Left lung (tissue), 4 donors: ENCODE measurements at regions not wholly inside any gene's neighbourhood (a gene's known extent, or its start where the extent isn't known, plus 50 kb on each side); places are given as distances from the start of the nearest gene placed in this dataset.

Experiments used
- ATAC-seq: fragments of 200-7000 bp; cut with Tn5 transposase; one replicate; pipeline ENCODE4 v1.9.1; 2020; ENCODE audit warnings: moderate library complexity
- DNase-seq, 4 donors: peaks; one replicate each; pipeline ENCODE4 v3.0.0-alpha.2; 2013 to 2020
- H3K27ac ChIP-seq, 2 donors: fragments of 200-600 bp; sonication (generic) in 1 of 2; one replicate each; pipeline versions ENCODE4 v1.5.0 to v1.8.0; 2020 to 2021
- H3K27me3 ChIP-seq, 2 donors: fragments of 200-600 bp; sonication (generic) in 1 of 2; one replicate each; pipeline versions ENCODE4 v1.5.0 to v1.8.0; 2020 to 2021
- H3K36me3 ChIP-seq, 2 donors: fragments of 200-600 bp; sonication (generic) in 1 of 2; one replicate each; pipeline versions ENCODE4 v1.5.0 to v1.8.0; 2020 to 2021
- H3K4me1 ChIP-seq, 2 donors: fragments of 200-600 bp; one replicate each; pipeline ENCODE4 v1.8.0; 2021
- H3K4me3 ChIP-seq, 2 donors: fragments of 200-600 bp; sonication (generic) in 1 of 2; one replicate each; pipeline versions ENCODE4 v1.5.0 to v1.8.0; 2020 to 2021; ENCODE audit warnings: mild to moderate bottlenecking in 1 of 2
- H3K9me3 ChIP-seq, 2 donors: fragments of 200-600 bp; sonication (generic) in 1 of 2; one replicate each; pipeline versions ENCODE4 v1.5.0 to v1.8.0; 2020 to 2021
- intact Hi-C, 2 donors: fragments of 100-400 bp; cut with DNase I; formaldehyde crosslinking; loops; one replicate each; pipeline versions ENCODE4 v1.11.2 to v1.14.2; 2022
- TF ChIP-seq, protein P1 (sequence below), 2 donors: fragments of 200-600 bp; sonication (generic) in 1 of 2; IDR thresholded peaks; one replicate each; pipeline versions ENCODE4 v1.5.0 to v1.8.0; 2021; ENCODE audit warnings: antibody characterized with exemption in 2 of 2
- donor health status: DM: no; HTN: yes; CAD: no.
- donor health status: DM: no; HTN: no; CAD: no.

DNA sequence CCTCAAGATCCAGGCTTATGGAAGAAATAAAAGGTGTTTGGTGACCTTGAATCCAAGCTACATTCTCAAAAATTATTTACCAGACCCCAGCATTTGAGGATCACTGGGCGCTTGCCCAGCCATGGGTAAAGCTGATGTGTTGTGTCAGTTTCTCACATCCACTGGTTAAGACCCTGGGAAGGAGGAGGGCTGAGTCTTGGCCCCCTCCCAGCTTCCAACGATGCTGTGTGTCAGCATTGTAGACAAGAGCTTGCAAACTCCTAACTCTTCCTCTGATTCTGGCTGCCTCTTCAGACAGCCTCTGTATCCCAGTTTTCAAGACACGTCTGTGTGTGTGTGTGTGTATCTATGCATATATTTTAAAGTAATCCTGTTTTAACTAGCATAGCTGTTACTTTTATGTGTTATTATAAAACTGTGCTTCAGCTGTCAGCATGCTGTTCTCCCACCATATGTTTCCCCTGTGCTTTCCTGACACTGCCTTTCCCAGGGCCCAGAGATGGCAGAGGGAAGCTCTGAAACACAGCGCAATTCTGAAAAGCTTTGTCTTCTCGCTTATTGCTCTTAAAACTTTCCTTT is 157.3 kb upstream of the LRRN1 start:
- no peaks in the 10 kb centered on the region for H3K36me3 ChIP-seq
- ATAC-seq (no peak), DNase-seq (no peak)
- H3K27ac ChIP-seq = no peak overlapping the region
- TF ChIP-seq, protein P1, sequence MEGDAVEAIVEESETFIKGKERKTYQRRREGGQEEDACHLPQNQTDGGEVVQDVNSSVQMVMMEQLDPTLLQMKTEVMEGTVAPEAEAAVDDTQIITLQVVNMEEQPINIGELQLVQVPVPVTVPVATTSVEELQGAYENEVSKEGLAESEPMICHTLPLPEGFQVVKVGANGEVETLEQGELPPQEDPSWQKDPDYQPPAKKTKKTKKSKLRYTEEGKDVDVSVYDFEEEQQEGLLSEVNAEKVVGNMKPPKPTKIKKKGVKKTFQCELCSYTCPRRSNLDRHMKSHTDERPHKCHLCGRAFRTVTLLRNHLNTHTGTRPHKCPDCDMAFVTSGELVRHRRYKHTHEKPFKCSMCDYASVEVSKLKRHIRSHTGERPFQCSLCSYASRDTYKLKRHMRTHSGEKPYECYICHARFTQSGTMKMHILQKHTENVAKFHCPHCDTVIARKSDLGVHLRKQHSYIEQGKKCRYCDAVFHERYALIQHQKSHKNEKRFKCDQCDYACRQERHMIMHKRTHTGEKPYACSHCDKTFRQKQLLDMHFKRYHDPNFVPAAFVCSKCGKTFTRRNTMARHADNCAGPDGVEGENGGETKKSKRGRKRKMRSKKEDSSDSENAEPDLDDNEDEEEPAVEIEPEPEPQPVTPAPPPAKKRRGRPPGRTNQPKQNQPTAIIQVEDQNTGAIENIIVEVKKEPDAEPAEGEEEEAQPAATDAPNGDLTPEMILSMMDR (IDR thresholded peaks at IDR 0.05) = no peak
- H3K27me3 ChIP-seq = no peaks in the 10 kb centered on the region
- H3K4me1 ChIP-seq = no peaks in the 10 kb centered on the region
- no peak overlapping the region for H3K4me3 ChIP-seq
- intact Hi-C loops = no loop called here
- H3K9me3 ChIP-seq = no peaks in the 10 kb centered on the region

DNA sequence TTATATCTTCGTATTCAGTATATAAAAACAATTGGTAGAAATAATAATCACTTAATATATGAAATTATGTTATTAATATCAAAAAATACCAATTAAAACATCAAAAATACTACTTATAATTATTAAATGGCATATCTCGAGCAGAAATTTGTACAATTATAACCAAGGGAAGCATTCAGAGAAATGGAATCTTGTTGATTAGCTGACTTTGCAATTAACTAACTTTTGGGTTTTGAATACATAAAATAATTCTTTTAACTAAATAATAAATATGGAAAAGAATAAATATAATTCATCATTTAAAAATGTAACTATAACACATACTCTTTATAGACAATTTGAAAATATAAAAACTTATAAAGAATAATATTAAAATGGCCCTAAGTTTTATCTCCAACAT is 160.2 kb upstream of the LRRN1 start:
- TF ChIP-seq, protein P1 (IDR thresholded peaks at IDR 0.05) = no peak
- no peak overlapping the region for H3K27ac ChIP-seq
- ATAC-seq (no peak), DNase-seq (no peak)
- H3K27me3 ChIP-seq = no peaks in the 10 kb centered on the region
- H3K9me3 ChIP-seq = no peaks in the 10 kb centered on the region
- no peaks in the 10 kb centered on the region for H3K36me3 ChIP-seq
- no peaks in the 10 kb centered on the region for H3K4me1 ChIP-seq
- H3K4me3 ChIP-seq = no peak overlapping the region
- intact Hi-C loops = no loop called here

DNA sequence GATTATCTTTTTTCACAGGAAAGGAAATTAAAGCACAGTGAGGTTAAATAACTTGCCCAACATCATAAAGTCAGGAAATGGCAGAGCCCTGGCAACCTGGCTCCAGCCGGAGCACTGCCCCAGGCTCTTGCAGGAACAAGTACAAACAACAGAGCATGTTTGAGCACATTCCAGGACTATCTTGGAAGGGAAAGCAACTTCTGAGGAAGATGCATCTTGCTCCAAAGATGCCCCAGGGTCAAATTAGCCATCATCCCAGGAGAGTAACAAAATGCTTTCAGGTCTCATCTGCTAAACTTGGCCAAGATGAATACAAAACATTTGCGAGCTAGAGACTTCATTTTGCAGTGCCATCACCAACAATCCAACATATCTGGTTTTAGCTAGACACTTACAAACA is 162.4 kb upstream of the LRRN1 start:
- intact Hi-C loops = no loop called here
- ATAC-seq (no peak), DNase-seq (no peak)
- Histone ChIP-seq H3K27me3 (no peaks in the 10 kb centered on the region), H3K4me1 (no peaks in the 10 kb centered on the region), H3K4me3 (no peak overlapping the region), H3K27ac (no peak overlapping the region), H3K9me3 (no peaks in the 10 kb centered on the region), H3K36me3 (no peaks in the 10 kb centered on the region)
- TF ChIP-seq, protein P1 (IDR thresholded peaks at IDR 0.05) = no peak

DNA sequence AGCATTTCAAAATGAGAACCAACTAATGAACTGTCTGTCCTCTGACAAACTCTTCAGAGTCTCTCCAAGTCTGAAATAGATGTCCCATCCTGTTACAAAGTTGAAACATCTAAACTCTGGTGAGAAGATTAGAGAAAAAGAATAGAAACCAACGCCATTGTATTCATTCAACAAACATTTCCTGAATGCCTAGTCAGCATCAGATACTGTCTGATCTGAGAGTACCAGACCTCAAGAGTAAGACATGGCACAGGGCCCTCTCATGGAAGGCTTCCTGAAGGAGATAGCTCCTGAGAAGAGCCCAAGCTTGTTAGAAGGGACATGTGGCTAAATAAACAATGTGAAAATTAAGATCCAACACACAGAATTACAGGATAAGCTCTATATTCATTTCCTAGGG is 164.1 kb upstream of the LRRN1 start:
- no peak overlapping the region for H3K4me3 ChIP-seq
- no peaks in the 10 kb centered on the region for H3K9me3 ChIP-seq
- no peak overlapping the region for H3K27ac ChIP-seq
- ATAC-seq (no peak), DNase-seq (no peak)
- no peaks in the 10 kb centered on the region for H3K36me3 ChIP-seq
- H3K4me1 ChIP-seq = no peaks in the 10 kb centered on the region
- H3K27me3 ChIP-seq = no peaks in the 10 kb centered on the region
- intact Hi-C loops = no loop called here
- TF ChIP-seq, protein P1 (IDR thresholded peaks at IDR 0.05) = no peak

DNA sequence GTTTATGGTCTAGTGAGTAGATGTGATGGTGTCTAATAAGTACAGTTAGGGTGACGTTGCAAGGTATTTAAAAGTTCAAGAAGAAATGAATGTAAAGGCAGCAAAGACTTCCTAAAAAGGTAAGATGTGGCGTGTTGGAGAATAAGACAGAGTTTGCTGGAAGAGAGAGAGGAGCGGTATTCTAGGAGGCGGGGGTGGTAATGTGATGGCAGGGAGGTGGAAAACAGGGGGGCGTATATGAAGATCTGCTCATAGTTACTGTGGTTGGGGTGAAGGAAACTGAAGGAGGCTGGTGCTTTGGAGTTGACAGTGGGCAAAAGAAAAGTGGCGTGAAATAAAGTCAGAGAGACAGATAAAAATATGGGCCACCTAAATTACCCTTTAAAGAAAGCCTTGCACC is 164.9 kb upstream of the LRRN1 start:
- Histone ChIP-seq H3K4me3 (no peak overlapping the region), H3K27me3 (no peaks in the 10 kb centered on the region), H3K4me1 (no peaks in the 10 kb centered on the region), H3K36me3 (no peaks in the 10 kb centered on the region), H3K9me3 (no peaks in the 10 kb centered on the region), H3K27ac (no peak overlapping the region)
- DNase-seq = no peak
- TF ChIP-seq, protein P1 (IDR thresholded peaks at IDR 0.05) = no peak
- ATAC-seq = no peak
- intact Hi-C loops = no loop called here
